ENCODE measurements at regions not wholly inside any gene's neighbourhood (a gene's known extent, or its start where the extent isn't known, plus 50 kb on each side); places are given as distances from the start of the nearest gene placed in this dataset.

- Histone ChIP-seq H3K27me3 (no peaks in the 10 kb centered on the region), H3K9me3 (no peaks in the 10 kb centered on the region), H3K4me3 (no peak overlapping the region), H3K4me1 (no peaks in the 10 kb centered on the region), H3K36me3 (no peaks in the 10 kb centered on the region), H3K27ac (no peak overlapping the region)
- TF ChIP-seq, protein P1, sequence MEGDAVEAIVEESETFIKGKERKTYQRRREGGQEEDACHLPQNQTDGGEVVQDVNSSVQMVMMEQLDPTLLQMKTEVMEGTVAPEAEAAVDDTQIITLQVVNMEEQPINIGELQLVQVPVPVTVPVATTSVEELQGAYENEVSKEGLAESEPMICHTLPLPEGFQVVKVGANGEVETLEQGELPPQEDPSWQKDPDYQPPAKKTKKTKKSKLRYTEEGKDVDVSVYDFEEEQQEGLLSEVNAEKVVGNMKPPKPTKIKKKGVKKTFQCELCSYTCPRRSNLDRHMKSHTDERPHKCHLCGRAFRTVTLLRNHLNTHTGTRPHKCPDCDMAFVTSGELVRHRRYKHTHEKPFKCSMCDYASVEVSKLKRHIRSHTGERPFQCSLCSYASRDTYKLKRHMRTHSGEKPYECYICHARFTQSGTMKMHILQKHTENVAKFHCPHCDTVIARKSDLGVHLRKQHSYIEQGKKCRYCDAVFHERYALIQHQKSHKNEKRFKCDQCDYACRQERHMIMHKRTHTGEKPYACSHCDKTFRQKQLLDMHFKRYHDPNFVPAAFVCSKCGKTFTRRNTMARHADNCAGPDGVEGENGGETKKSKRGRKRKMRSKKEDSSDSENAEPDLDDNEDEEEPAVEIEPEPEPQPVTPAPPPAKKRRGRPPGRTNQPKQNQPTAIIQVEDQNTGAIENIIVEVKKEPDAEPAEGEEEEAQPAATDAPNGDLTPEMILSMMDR (IDR thresholded peaks at IDR 0.05), result no peak
- no peak for TF ChIP-seq POLR2A (IDR thresholded peaks at IDR 0.05)
- no peak for TF ChIP-seq EP300 (IDR thresholded peaks at IDR 0.05)
- no peak for DNase-seq (ENCODE audit: low spot score in 2 of 2)
These were observed 496.6 kb downstream of the TRAM1L1 start for GRCh38 chr4:116588783-116589182.

GRCh38 chr4:116585246-116585645 lies 500.1 kb downstream of the TRAM1L1 start:
- H3K27ac ChIP-seq, result no peak overlapping the region
- TF ChIP-seq EP300 (IDR thresholded peaks at IDR 0.05) (no peak), POLR2A (IDR thresholded peaks at IDR 0.05) (no peak)
- TF ChIP-seq, protein P1 (IDR thresholded peaks at IDR 0.05), result no peak
- H3K36me3 ChIP-seq, result no peaks in the 10 kb centered on the region
- no peak for DNase-seq (ENCODE audit: low spot score in 2 of 2)
- WGBS, 2 donors, result 9 to 18% methylated on average over 3 of the region's 3 CpGs
- H3K4me1 ChIP-seq, result no peaks in the 10 kb centered on the region
- H3K27me3 ChIP-seq, result no peaks in the 10 kb centered on the region
- H3K9me3 ChIP-seq, result no peaks in the 10 kb centered on the region
- no peak overlapping the region for H3K4me3 ChIP-seq

GRCh38 chr4:116577321-116577720 lies 508.1 kb downstream of the TRAM1L1 start:
- Histone ChIP-seq H3K27me3 (no peaks in the 10 kb centered on the region), H3K4me3 (no peak overlapping the region), H3K4me1 (no peaks in the 10 kb centered on the region), H3K27ac (no peak overlapping the region), H3K9me3 (no peaks in the 10 kb centered on the region), H3K36me3 (no peaks in the 10 kb centered on the region)
- 69 to 74% methylated on average over 1 of the region's 1 CpG for WGBS, 2 donors
- TF ChIP-seq, protein P1 (IDR thresholded peaks at IDR 0.05), result no peak
- TF ChIP-seq EP300 (IDR thresholded peaks at IDR 0.05) (no peak), POLR2A (IDR thresholded peaks at IDR 0.05) (no peak)
- no peak for DNase-seq (ENCODE audit: low spot score in 2 of 2)

- peaks cover 0 to under 1% (median 0%) of the 10 kb centered on the region in 4 donors for H3K9me3 ChIP-seq
- no peak overlapping the region for H3K4me3 ChIP-seq
- no peaks in the 10 kb centered on the region for H3K36me3 ChIP-seq
- H3K4me1 ChIP-seq, result no peaks in the 10 kb centered on the region
- WGBS, 2 donors, result 75 to 76% methylated on average over 3 of the region's 3 CpGs
- no peak for DNase-seq (ENCODE audit: low spot score in 2 of 2)
- no peaks in the 10 kb centered on the region for H3K27me3 ChIP-seq
- no peak overlapping the region for H3K27ac ChIP-seq
- TF ChIP-seq, protein P1 (IDR thresholded peaks at IDR 0.05), result no peak
- TF ChIP-seq EP300 (IDR thresholded peaks at IDR 0.05) (no peak), POLR2A (IDR thresholded peaks at IDR 0.05) (no peak)
These were observed 511.8 kb downstream of the TRAM1L1 start for GRCh38 chr4:116573540-116573939.

DNA sequence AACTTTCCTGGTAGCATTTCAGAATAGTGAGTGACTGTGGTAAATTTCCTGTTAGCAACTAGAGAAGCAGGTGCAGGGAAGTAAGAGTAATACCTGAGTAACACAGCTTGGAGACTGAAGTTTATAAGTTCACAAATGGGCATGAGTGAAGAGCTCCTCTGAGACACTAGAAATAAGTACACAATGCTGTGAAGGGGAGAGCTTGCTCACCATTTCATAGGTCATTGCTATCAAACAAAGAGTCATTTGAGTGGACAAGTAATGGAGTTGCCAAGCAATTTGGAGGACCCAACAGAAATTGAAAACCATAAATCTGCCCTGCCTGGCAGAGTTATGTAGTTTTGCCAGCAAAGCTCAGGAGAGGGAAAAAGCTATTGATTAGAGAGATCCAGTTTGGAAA lies 523.6 kb downstream of the TRAM1L1 start:
- no peaks in the 10 kb centered on the region for H3K27me3 ChIP-seq
- no peak for DNase-seq (ENCODE audit: low spot score in 2 of 2)
- no peak for TF ChIP-seq EP300 (IDR thresholded peaks at IDR 0.05)
- TF ChIP-seq, protein P1 (IDR thresholded peaks at IDR 0.05), result no peak
- TF ChIP-seq POLR2A (IDR thresholded peaks at IDR 0.05), result no peak
- H3K9me3 ChIP-seq, result peaks cover 0 to 15% (median 0%) of the 10 kb centered on the region in 4 donors
- H3K4me3 ChIP-seq, result no peak overlapping the region
- no peak overlapping the region for H3K27ac ChIP-seq
- no peaks in the 10 kb centered on the region for H3K36me3 ChIP-seq
- H3K4me1 ChIP-seq, result no peaks in the 10 kb centered on the region

Measured in tibial nerve (tissue), 4 donors.